NCI-H2196 (cell line): ENCODE measurements at regions not wholly inside any gene's neighbourhood (a gene's known extent, or its start where the extent isn't known, plus 50 kb on each side); places are given as distances from the start of the nearest gene placed in this dataset.

Experiments used
- DNase-seq: peaks from one replicate; lab custom pipeline; 2025; ENCODE audit not compliant: unreplicated experiment; lab: John Stamatoyannopoulos, UW

- DNase-seq = no peak
These were observed 446.2 kb upstream of the SLC14A2 start for GRCh38 chr18:45168866-45169600.

- no peak for DNase-seq
These were observed 445.7 kb upstream of the SLC14A2 start for GRCh38 chr18:45169610-45170009.

GRCh38 chr18:45171679-45172191 lies 443.5 kb upstream of the SLC14A2 start:
- DNase-seq = no peak

GRCh38 chr18:45173327-45173726 lies 441.9 kb upstream of the SLC14A2 start:
- DNase-seq = no peak

GRCh38 chr18:45173799-45174519 lies 441.3 kb upstream of the SLC14A2 start:
- no peak for DNase-seq

- DNase-seq = no peak
These were observed 440.6 kb upstream of the SLC14A2 start for GRCh38 chr18:45174629-45175136.

- no peak for DNase-seq
These were observed 439.8 kb upstream of the SLC14A2 start for GRCh38 chr18:45175511-45175910.

- DNase-seq = no peak
These were observed 428.4 kb upstream of the SLC14A2 start for GRCh38 chr18:45186832-45187231.

- no peak for DNase-seq
These were observed 423.5 kb upstream of the SLC14A2 start for GRCh38 chr18:45191795-45192194.

GRCh38 chr18:45197526-45197970 lies 417.7 kb upstream of the SLC14A2 start:
- DNase-seq = no peak

GRCh38 chr18:45198526-45198925 lies 416.8 kb upstream of the SLC14A2 start:
- no peak for DNase-seq

- no peak for DNase-seq
These were observed 414.2 kb upstream of the SLC14A2 start for GRCh38 chr18:45201029-45201428.

- DNase-seq = no peak
These were observed 413.8 kb upstream of the SLC14A2 start for GRCh38 chr18:45201489-45201888.

GRCh38 chr18:45202061-45202460 lies 413.2 kb upstream of the SLC14A2 start:
- DNase-seq = no peak

GRCh38 chr18:45203677-45204076 lies 411.6 kb upstream of the SLC14A2 start:
- no peak for DNase-seq

GRCh38 chr18:45207328-45207727 lies 407.9 kb upstream of the SLC14A2 start:
- DNase-seq = no peak

- no peak for DNase-seq
These were observed 407.1 kb upstream of the SLC14A2 start for GRCh38 chr18:45208164-45208563.

- peak; percentile 63 for DNase-seq
These were observed 402.9 kb upstream of the SLC14A2 start for GRCh38 chr18:45212181-45213039.

- DNase-seq = no peak
These were observed 402.3 kb upstream of the SLC14A2 start for GRCh38 chr18:45213040-45213333.

GRCh38 chr18:45218436-45218835 lies 396.8 kb upstream of the SLC14A2 start:
- no peak for DNase-seq

GRCh38 chr18:45221363-45221762 lies 393.9 kb upstream of the SLC14A2 start:
- DNase-seq = no peak
